MCF 10A (cell line): ENCODE measurements at regions not wholly inside any gene's neighbourhood (a gene's known extent, or its start where the extent isn't known, plus 50 kb on each side); places are given as distances from the start of the nearest gene placed in this dataset.

ENCODE experiments used
- BruUV-seq: library from RNA; stranded (reverse); fragments of 400-500 nt; replicated peaks from 2 replicates; lab custom pipeline; 2021; lab: Mats Ljungman, UMichigan
- CTCF ChIA-PET: fragments of 300-600 bp; sonication (Branson Sonifier 250); formaldehyde crosslinking; extraction: SDS; loops from one replicate; lab custom pipeline; 2021; ENCODE audit warnings: antibody characterized with exemption, inconsistent platforms; lab: Yijun Ruan, JAX
- POLR2A ChIA-PET: fragments of 300-600, 350-650 bp; sonication (Branson Sonifier 250); formaldehyde crosslinking; extraction: SDS; loops from one replicate; lab custom pipeline; 2020; ENCODE audit warnings: antibody characterized with exemption, inconsistent platforms; lab: Yijun Ruan, JAX
- DNase-seq: peaks from one replicate; pipeline ENCODE4 v3.0.0-alpha.2; 2018; ENCODE audit not compliant: unreplicated experiment
- H3K27ac Mint-ChIP-seq: one replicate; pipeline ENCODE4 v1.8.0; 2022; ENCODE audit warnings: mild to moderate bottlenecking, low read depth, mixed read lengths; ENCODE audit not compliant: unreplicated experiment
- H3K27me3 Mint-ChIP-seq: one replicate; pipeline ENCODE4 v1.8.0; 2022; ENCODE audit warnings: mixed read lengths; ENCODE audit not compliant: insufficient read depth, unreplicated experiment
- H3K36me3 Mint-ChIP-seq: one replicate; pipeline ENCODE4 v1.8.0; 2022; ENCODE audit warnings: mild to moderate bottlenecking, moderate library complexity, mixed read lengths; ENCODE audit not compliant: insufficient read depth, unreplicated experiment
- H3K4me1 Mint-ChIP-seq: one replicate; pipeline ENCODE4 v1.8.0; 2022; ENCODE audit warnings: mixed read lengths; ENCODE audit not compliant: insufficient read depth, unreplicated experiment
- H3K4me3 Mint-ChIP-seq: one replicate; pipeline ENCODE4 v1.8.0; 2022; ENCODE audit warnings: mild to moderate bottlenecking, moderate library complexity, mixed read lengths; ENCODE audit not compliant: unreplicated experiment
- H3K9me3 Mint-ChIP-seq: one replicate; pipeline ENCODE4 v1.8.0; 2022; ENCODE audit warnings: mixed read lengths; ENCODE audit not compliant: unreplicated experiment
- CTCF ChIP-seq: fragments of 200-600 bp; IDR thresholded peaks from one replicate; pipeline ENCODE4 v1.8.0; 2022; ENCODE audit warnings: antibody characterized with exemption, mild to moderate bottlenecking; ENCODE audit not compliant: unreplicated experiment
- intact Hi-C: fragments of 100-400 bp; cut with micrococcal nuclease; formaldehyde crosslinking; loops from 2 replicates; pipeline ENCODE4 v1.14.1; 2022

- H3K4me3 Mint-ChIP-seq: no peak overlapping the region
- no TSS peak for BruUV-seq
- peaks cover 80% of the 10 kb centered on the region for H3K27me3 Mint-ChIP-seq
- ChIA-PET CTCF (interaction anchor here (1.2 kb wide), 1 partner anchor 486 kb away, joined by 4 read pairs; no protein-coding TSS in a partner anchor), POLR2A (no interaction called here)
- no peak for TF ChIP-seq CTCF
- intact Hi-C loops: no loop called here
- peaks cover 8% of the 10 kb centered on the region for H3K4me1 Mint-ChIP-seq
- no peaks in the 10 kb centered on the region for H3K36me3 Mint-ChIP-seq
- no peaks in the 10 kb centered on the region for H3K9me3 Mint-ChIP-seq
- H3K27ac Mint-ChIP-seq: no peak overlapping the region
- no peak for DNase-seq
These were observed 228.6 kb upstream of the ARRDC4 start for GRCh38 chr15:97731859-97732258.

GRCh38 chr15:97733373-97733772, 227.1 kb upstream of the ARRDC4 start:
- TF ChIP-seq CTCF: no peak
- BruUV-seq: no TSS peak
- Mint-ChIP-seq H3K4me1 (peaks cover 8% of the 10 kb centered on the region), H3K4me3 (no peak overlapping the region), H3K27ac (no peak overlapping the region), H3K9me3 (no peaks in the 10 kb centered on the region), H3K36me3 (no peaks in the 10 kb centered on the region), H3K27me3 (peaks cover 69% of the 10 kb centered on the region)
- intact Hi-C loops: no loop called here
- CTCF ChIA-PET: interaction anchor here (0.6 to 0.7 kb wide), 4 partner anchors 444 to 1405 kb away, joined by 3 to 6 read pairs (median 4); no protein-coding TSS in a partner anchor
- DNase-seq: no peak
- POLR2A ChIA-PET: no interaction called here

GRCh38 chr15:97736748-97737147, 223.8 kb upstream of the ARRDC4 start:
- no TSS peak for BruUV-seq
- no peak for TF ChIP-seq CTCF
- Mint-ChIP-seq H3K4me3 (no peak overlapping the region), H3K36me3 (no peaks in the 10 kb centered on the region), H3K27ac (no peak overlapping the region), H3K9me3 (no peaks in the 10 kb centered on the region), H3K27me3 (peaks cover 40% of the 10 kb centered on the region), H3K4me1 (no peaks in the 10 kb centered on the region)
- intact Hi-C loops: no loop called here
- ChIA-PET POLR2A (interaction anchor here (1.0 kb wide), 1 partner anchor 11 kb away, joined by 3 read pairs; no protein-coding TSS in a partner anchor), CTCF (interaction anchor here (0.6 to 0.9 kb wide), 5 partner anchors 8 to 403 kb away, joined by 3 to 4 read pairs (median 3); no protein-coding TSS in a partner anchor)
- DNase-seq: no peak

- Mint-ChIP-seq H3K27ac (no peak overlapping the region), H3K4me1 (no peaks in the 10 kb centered on the region), H3K27me3 (peaks cover 27% of the 10 kb centered on the region), H3K4me3 (no peak overlapping the region), H3K9me3 (no peaks in the 10 kb centered on the region), H3K36me3 (no peaks in the 10 kb centered on the region)
- CTCF ChIA-PET: interaction anchor here (0.6 to 1.6 kb wide), 7 partner anchors 8 to 673 kb away, joined by 3 to 6 read pairs (median 3); no protein-coding TSS in a partner anchor
- POLR2A ChIA-PET: interaction anchor here (0.7 kb wide), 1 partner anchor 227 kb away, joined by 3 read pairs; no protein-coding TSS in a partner anchor
- peak; percentile 69 for DNase-seq
- BruUV-seq: no TSS peak
- peak; percentile 83 for TF ChIP-seq CTCF
- intact Hi-C loops: no loop called here
These were observed 214.9 kb upstream of the ARRDC4 start for GRCh38 chr15:97745481-97746071.
